B cell (primary cell): ENCODE measurements at regions not wholly inside any gene's neighbourhood (a gene's known extent, or its start where the extent isn't known, plus 50 kb on each side); places are given as distances from the start of the nearest gene placed in this dataset.
"Not testable (repeated sequence)": the region's sequence is repeated elsewhere in the genome, so short reads cannot be mapped to it uniquely, and the experiment has no call there.

Experiments
- ATAC-seq: fragments of 200-7000 bp; cut with Tn5 transposase; one replicate; pipeline ENCODE4 v1.10.0; 2021; ENCODE audit warnings: low read depth, mild to moderate bottlenecking, moderate number of reproducible peaks, moderate library complexity
- CTCF ChIA-PET: fragments of 350-600 bp; sonication (Branson Sonifier 250); formaldehyde crosslinking; loops from one replicate; lab custom pipeline; 2021; ENCODE audit warnings: antibody characterized with exemption, inconsistent platforms; lab: Charles Lee
- POLR2A ChIA-PET: fragments of 350-600 bp; sonication (Branson Sonifier 250); formaldehyde crosslinking; loops from one replicate; lab custom pipeline; 2021; ENCODE audit warnings: antibody characterized with exemption; lab: Charles Lee
- DNase-seq: peaks from one replicate; pipeline ENCODE4 v3.0.0; 2013
- H2AFZ ChIP-seq: 2 replicates; pipeline ENCODE4 v1.6.1; 2012; ENCODE audit warnings: mild to moderate bottlenecking, low read depth, low read length; ENCODE audit not compliant: insufficient read depth, poor library complexity, severe bottlenecking
- H3K27ac ChIP-seq, 2 donors: 1 replicate in 1 of 2; 2 replicates in 1 of 2; pipeline ENCODE4 v1.5.1; 2012 to 2013; ENCODE audit warnings: low read length in 2 of 2, mild to moderate bottlenecking in 2 of 2, moderate library complexity in 1 of 2
- H3K27me3 ChIP-seq, 4 experiments: fragments of 200-600 bp in 1 of 4; sonication (generic) in 1 of 4; replicated peaks in 1 of 4; 1 replicate in 2 of 4; 2 replicates in 2 of 4; pipeline versions ENCODE4 v1.6.1 to v1.7.0; 2013 to 2016; ENCODE audit warnings: low read length in 3 of 4, mild to moderate bottlenecking in 2 of 4, mixed read lengths in 1 of 4, moderate library complexity in 1 of 4; ENCODE audit not compliant: insufficient read depth in 4 of 4, control insufficient read depth in 3 of 4; ENCODE audit errors: control extremely low read depth in 1 of 4
- H3K36me3 ChIP-seq, 2 experiments: replicated peaks in 1 of 2; 1 replicate in 1 of 2; 2 replicates in 1 of 2; pipeline versions ENCODE4 v1.6.1 to v1.7.1; 2013; ENCODE audit warnings: low read length in 1 of 2; ENCODE audit not compliant: insufficient read depth in 2 of 2, control insufficient read depth in 1 of 2; ENCODE audit errors: control extremely low read depth in 1 of 2, extremely low read depth in 1 of 2
- H3K4me1 ChIP-seq, 2 donors: fragments of 200-600 bp in 1 of 2; sonication (generic) in 1 of 2; 1 replicate in 1 of 2; 2 replicates in 1 of 2; pipeline versions ENCODE4 v1.5.1 to v1.6.1; 2013 to 2017; ENCODE audit warnings: low read length in 2 of 2; ENCODE audit not compliant: control insufficient read depth in 2 of 2, insufficient read depth in 2 of 2
- H3K4me2 ChIP-seq: replicated peaks from 2 replicates; pipeline ENCODE3; 2012; ENCODE audit warnings: mild to moderate bottlenecking, low read depth, low read length; ENCODE audit not compliant: poor library complexity, severe bottlenecking
- H3K4me3 ChIP-seq, 5 experiments: fragments of 200-600 bp in 1 of 5; sonication (generic) in 1 of 5; 1 replicate in 3 of 5; 2 replicates in 2 of 5; pipeline versions ENCODE4 v1.5.1 to v1.7.0; 2011 to 2016; ENCODE audit warnings: low read length in 4 of 5, mild to moderate bottlenecking in 4 of 5, low read depth in 2 of 5, control low read depth in 1 of 5, moderate library complexity in 1 of 5; ENCODE audit not compliant: insufficient read depth in 1 of 5; ENCODE audit errors: control extremely low read depth in 1 of 5, extremely low read depth in 1 of 5
- H3K79me2 ChIP-seq: fragments of 200-600 bp; sonication (generic); one replicate; pipeline ENCODE4 v1.6.0; 2016; ENCODE audit warnings: low read length; ENCODE audit not compliant: control insufficient read depth, insufficient read depth
- H3K9ac ChIP-seq: fragments of 200-600 bp; sonication (generic); 2 replicates; pipeline ENCODE4 v1.6.1; 2017; ENCODE audit warnings: mild to moderate bottlenecking, low read length, moderate library complexity
- H3K9me3 ChIP-seq, 3 donors: one replicate each; pipeline versions ENCODE4 v1.6.1 to v1.7.1; 2013; ENCODE audit warnings: low read length in 2 of 3; ENCODE audit not compliant: control insufficient read depth in 2 of 3, insufficient read depth in 1 of 3; ENCODE audit errors: control extremely low read depth in 1 of 3
- H4K20me1 ChIP-seq: 2 replicates; pipeline ENCODE4 v1.6.0; 2012; ENCODE audit warnings: mild to moderate bottlenecking, low read length; ENCODE audit not compliant: insufficient read depth, control insufficient read depth, poor library complexity, severe bottlenecking
- H3K27ac Mint-ChIP-seq: one replicate; pipeline ENCODE4 v1.8.0; 2021; ENCODE audit warnings: mixed read lengths
- H3K27me3 Mint-ChIP-seq: one replicate; pipeline ENCODE4 v1.8.0; 2021; ENCODE audit warnings: mixed read lengths
- H3K4me1 Mint-ChIP-seq: one replicate; pipeline ENCODE4 v1.8.0; 2021; ENCODE audit warnings: mixed read lengths
- H3K4me3 Mint-ChIP-seq: one replicate; pipeline ENCODE4 v1.8.0; 2021; ENCODE audit warnings: mixed read lengths
- H3K9me3 Mint-ChIP-seq: one replicate; pipeline ENCODE4 v1.8.0; 2022; ENCODE audit warnings: mixed read lengths; ENCODE audit not compliant: insufficient read depth
- WGBS: methylation state at CpG from one replicate; pipeline ENCODE4 v1.1.5; 2013; ENCODE audit warnings: missing lambda C conversion rate; ENCODE audit not compliant: insufficient coverage; 5-methylcytosine and 5-hydroxymethylcytosine counted together
- intact Hi-C: fragments of 100-400 bp; cut with micrococcal nuclease; formaldehyde crosslinking; loops from one replicate; pipeline ENCODE4 v1.10.0; 2022

DNA sequence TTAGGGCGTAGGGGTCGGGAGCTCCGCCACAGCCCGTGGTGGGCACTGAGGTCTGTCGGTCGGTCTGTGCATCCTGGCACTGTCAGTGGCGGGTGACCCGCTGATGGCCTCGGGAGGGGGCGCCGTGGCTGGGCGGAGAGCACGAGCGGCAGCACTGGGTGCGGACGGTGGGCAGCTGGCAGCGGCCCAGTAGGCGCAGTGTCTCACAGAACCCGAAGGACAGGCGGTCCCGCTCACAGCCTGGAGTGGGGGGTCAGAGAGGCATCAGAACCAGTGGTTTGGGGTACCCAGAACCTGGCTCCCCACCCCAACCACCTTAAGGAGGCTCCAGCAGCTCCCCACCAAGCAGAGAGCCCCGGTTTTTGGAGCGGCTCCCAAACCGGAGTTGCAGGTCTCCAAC is 124.9 kb upstream of the AKAP13 start:
- H3K4me2 ChIP-seq, H3K27me3 ChIP-seq, DNase-seq, POLR2A ChIA-PET, H4K20me1 ChIP-seq, H3K27me3 Mint-ChIP-seq, H3K27ac ChIP-seq, ATAC-seq, H3K4me3 ChIP-seq, H3K9me3 ChIP-seq, H3K27ac Mint-ChIP-seq, H3K36me3 ChIP-seq, H2AFZ ChIP-seq, H3K9me3 Mint-ChIP-seq, H3K4me3 Mint-ChIP-seq, intact Hi-C loops, CTCF ChIA-PET, H3K9ac ChIP-seq, H3K79me2 ChIP-seq: not testable (repeated sequence)
- peaks cover 20% of the 10 kb centered on the region for H3K4me1 Mint-ChIP-seq
- H3K4me1 ChIP-seq, result peaks cover 7 to 26% of the 10 kb centered on the region in 2 donors
- 97% methylated on average over 9 of the region's 24 CpGs for WGBS

DNA sequence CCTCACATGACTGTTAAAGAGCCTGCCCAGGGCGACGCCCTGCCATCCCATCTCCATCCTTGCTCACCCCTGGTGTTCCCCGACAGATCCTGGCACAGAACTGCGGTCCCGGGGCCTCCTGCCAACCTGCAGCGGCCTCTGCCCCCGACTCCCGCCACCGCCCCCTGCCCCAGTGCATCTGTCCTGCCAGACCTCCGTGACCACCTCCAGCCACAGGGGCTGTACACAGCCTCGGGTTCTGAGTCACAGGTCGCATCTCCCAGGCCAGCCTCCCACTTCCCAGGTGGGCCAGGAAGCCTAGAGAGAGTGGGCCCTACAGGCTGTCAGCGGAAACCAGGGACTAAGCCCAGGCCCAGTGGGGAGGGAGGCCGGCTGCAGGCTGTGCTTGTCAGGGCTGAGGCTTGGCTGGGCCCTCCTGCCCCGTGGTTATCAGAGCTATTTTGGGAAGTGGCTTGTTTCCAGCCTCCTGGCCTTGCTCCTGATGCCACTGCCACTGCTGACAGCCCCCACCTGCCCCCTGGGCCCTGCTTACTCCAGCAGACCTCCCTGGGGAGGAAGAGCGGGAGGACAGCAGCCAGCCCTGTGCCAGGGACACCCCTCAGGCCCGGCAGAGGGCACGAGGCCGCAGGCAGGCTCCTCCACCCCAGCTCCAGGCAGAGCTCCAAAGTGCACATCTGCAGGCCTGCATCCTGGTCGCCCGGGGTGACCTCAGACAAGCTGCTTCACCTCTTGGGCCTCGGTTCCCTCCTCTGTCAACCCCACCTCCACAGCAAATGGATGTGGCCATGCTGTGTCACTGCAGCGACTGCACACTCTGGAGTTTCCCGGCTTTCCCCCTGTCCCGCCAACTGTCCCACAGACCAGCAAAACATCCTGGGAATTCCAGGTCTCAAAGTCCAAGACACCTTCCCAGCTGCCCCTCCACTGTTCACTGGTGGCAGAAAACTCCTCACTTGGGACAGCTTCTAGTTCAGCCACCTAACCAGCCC is 124.1 kb upstream of the AKAP13 start:
- H3K79me2 ChIP-seq, H4K20me1 ChIP-seq, H3K27me3 ChIP-seq, H3K4me3 ChIP-seq, DNase-seq, H3K4me2 ChIP-seq, H3K9ac ChIP-seq, H3K9me3 ChIP-seq, intact Hi-C loops, H3K4me3 Mint-ChIP-seq, POLR2A ChIA-PET, H3K27ac ChIP-seq, CTCF ChIA-PET, H3K9me3 Mint-ChIP-seq, H3K27me3 Mint-ChIP-seq, H3K36me3 ChIP-seq, H3K27ac Mint-ChIP-seq, ATAC-seq, H2AFZ ChIP-seq: not testable (repeated sequence)
- peaks cover 7 to 26% of the 10 kb centered on the region in 2 donors for H3K4me1 ChIP-seq
- WGBS, result 76% methylated on average over 15 of the region's 25 CpGs
- H3K4me1 Mint-ChIP-seq, result peaks cover 20% of the 10 kb centered on the region

DNA sequence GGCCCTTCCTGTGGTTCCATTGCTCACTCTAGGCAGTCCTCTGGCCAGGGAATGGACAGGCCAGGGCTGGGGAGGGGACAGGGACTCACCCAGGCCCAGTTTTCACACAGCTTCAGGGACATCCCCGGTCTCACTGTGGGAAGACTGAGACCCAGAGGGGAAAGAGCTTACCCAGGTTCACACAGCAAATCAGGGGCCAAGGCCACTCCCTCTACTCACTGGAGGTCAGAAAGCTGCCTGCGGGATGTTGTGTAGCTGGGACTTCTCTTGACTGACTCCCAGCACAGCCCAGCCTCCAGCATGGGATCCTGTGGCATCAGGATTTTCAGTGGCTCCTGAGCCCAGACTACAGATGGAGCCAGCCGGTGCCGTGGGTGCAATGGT is 122.3 kb upstream of the AKAP13 start:
- H3K4me3 ChIP-seq, H3K27me3 ChIP-seq, ATAC-seq, H3K36me3 ChIP-seq, H3K4me2 ChIP-seq, H3K79me2 ChIP-seq, H3K9me3 Mint-ChIP-seq, POLR2A ChIA-PET, H3K27me3 Mint-ChIP-seq, H3K27ac ChIP-seq, H2AFZ ChIP-seq, H4K20me1 ChIP-seq, H3K9ac ChIP-seq, CTCF ChIA-PET, H3K27ac Mint-ChIP-seq, H3K9me3 ChIP-seq, H3K4me3 Mint-ChIP-seq, intact Hi-C loops: not testable (repeated sequence)
- peaks cover 20% of the 10 kb centered on the region for H3K4me1 Mint-ChIP-seq
- WGBS, result 100% methylated on average over 1 of the region's 4 CpGs
- H3K4me1 ChIP-seq, result peaks cover 7 to 26% of the 10 kb centered on the region in 2 donors
- DNase-seq, result peak; percentile 15
